Embryonic facial prominence (tissue), 1 donor: ENCODE measurements at regions not wholly inside any gene's neighbourhood (a gene's known extent, or its start where the extent isn't known, plus 50 kb on each side); places are given as distances from the start of the nearest gene placed in this dataset.

ENCODE experiments used
- DNase-seq: peaks from one replicate; pipeline ENCODE4 v3.0.0-alpha.2; 2016; ENCODE audit errors: extremely low spot score

DNA sequence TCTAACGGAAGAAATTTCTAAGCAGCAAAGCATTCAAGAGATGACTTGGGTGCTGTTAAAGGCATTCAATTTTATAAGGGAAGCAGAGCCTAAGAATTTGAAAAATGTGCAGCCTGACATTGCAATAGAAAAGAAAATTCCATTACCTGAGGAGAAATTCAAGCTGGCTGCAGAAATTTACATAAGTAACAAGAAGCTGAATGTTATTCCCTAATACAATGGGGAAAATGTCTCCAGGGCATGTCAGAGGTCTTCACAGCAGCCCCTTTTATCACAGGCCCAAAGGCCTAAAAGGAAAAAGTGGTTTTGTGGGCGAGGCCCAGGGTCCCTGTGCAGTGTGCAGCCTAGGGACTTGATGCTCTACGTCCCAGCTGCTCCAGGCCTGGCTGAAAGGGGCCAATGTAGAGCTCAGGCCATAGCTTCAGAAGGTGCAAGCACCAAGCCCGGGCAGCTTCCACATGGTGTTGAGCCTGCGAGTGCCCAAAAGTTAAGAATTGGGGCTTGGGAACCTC lies 306.7 kb downstream of the RDH14 start:
- DNase-seq: no peak

DNA sequence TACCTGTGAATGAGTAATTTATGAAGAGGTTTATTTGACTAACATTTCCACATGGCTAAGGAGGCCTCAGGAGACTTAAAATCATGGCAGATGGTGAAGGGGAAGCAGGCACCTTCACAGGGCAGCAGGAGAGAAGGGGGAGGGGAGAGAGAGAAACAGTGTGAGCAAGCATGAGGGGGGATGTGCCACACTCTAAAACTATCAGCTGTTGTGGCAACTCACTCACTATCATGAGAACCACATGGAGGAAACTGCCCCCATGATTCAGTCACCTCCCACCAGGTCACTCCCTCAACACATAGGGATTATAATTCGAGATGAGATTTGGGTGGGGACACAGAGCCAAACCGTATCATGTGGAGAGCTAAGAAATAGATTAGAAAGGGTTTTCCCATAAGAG lies 309.0 kb downstream of the RDH14 start:
- DNase-seq: no peak

DNA sequence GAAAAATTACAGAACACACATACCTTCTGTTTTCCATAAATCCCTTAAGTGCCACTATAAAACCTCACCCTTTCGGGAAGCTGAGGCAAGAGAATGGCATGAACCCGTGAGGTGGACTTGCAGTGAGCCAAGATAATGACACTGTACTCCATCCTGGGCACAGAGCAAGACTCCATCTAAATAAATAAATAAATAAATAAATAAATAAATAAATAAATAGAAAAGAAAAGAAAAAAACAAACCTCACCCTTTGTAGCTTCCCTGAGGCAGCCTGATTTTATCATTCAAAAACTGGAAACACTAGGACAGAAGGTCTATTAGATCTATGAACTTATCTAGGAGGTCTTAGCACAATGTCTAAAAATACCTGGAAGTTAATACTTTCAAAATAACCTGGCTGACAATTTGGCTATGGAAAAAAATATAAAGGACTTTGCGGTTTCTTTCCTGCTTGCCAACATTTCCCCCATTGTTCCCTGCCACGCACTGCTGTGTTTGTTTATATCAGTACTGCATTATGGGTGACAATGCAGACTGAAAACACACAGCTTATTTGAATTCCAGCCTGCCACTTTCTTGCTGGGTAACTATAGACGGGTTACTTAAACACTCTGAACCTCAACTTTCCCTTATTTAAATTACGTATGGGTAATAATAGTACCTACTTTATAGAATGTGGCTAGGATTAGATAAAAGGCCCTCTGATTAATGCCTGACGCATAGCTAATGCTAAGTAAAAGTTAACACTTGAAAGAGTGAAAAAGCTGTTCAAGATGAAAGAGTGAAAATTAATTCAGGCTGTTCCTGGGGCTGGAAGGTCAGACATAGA lies 313.0 kb downstream of the RDH14 start:
- DNase-seq: no peak

GRCh38 chr2:18245375-18245774 lies 315.1 kb downstream of the RDH14 start:
- no peak for DNase-seq

DNA sequence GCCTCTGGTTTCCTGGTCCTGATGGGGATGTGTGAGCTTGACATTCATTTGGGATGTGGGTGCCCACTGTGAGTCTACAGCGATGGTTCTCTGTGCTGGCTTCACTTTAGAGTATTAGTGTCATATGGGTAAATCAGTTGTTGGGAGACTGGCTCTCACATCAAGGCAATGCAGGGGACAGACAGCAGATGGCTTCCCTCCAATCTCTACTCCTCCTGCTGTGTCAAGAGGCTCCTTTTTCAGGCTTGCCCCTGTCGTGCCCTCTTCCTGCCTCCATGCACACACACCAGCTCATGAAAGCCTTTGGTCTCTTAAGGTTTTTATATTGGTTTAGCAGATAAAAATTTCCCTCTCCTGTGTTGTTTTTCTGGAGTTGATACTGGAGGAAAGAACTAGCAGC lies 315.6 kb downstream of the RDH14 start:
- DNase-seq: no peak

- no peak for DNase-seq
Observed at GRCh38 chr2:18243816-18244215, 316.6 kb downstream of the RDH14 start.

DNA sequence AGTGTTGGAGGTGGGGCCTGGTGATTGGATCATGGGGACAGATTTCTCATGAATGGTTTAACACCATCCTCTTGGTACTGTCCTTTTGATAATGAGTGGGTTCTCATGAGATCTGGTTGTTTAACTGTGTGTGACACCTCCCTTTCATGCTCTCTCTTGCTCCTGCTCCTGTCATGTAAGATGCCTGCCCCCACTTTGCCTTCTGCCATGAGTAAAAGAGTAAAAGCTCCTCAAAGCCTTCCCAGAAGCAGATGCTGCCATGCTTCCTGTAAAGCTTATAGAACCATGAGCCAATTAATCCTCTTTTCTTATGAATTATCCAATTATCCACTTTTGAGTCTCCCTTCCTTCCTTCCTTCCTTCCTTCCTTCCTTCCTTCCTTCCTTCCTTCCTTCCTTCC lies 317.7 kb downstream of the RDH14 start:
- no peak for DNase-seq

DNA sequence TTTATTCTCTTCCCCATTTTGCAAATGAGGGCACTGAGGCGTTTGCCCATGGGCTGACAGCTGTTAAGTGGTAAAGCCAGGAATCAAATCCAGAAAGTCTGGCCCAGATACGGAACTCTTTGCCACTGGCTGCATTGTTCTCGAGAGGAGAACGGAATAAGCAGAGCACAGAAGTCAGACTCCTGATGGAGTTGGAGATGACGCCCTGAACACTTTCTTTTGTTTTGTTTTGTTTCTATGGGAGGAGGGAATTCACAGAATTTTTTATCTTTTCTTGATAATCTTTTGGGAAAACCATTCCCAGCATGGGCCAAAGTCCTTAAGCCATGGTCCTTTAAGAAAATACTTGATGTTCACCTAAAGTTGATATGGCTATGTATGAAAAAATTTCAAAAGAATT lies 322.2 kb downstream of the RDH14 start:
- DNase-seq: no peak

- no peak for DNase-seq
Observed at GRCh38 chr2:18237298-18237697, 323.2 kb downstream of the RDH14 start.

DNA sequence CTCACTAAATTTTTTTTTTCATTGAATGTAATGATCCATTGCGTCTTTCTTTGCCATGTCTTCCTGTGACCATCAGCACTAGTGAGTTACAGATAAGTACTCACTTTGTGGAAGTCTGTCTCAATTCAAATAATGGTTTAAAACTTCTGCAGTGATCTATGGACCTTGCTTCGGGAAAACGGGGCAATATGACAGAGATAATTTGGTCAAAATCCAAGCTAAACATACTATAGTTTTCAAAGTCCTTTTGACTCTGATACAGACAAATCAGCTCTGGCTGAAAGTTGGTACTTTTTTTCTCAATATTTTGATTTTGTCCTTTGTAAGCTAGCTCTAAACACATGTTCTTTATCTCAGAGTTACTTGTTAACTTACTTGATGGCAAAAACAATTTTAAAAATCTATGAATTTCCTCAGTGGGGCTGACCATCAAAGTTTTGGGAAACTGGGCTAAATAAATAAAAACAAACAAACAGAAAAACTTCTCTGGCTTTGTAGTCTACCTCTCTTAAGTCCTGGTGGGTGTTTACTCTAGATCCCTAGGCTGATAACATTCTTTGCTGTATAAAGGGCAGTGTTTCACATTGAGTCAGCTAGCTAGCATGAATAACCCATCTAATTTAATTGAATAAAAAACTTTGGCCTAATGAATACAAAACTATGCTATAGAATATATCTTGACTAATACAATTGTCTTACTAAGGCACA lies 327.6 kb downstream of the RDH14 start:
- no peak for DNase-seq

DNA sequence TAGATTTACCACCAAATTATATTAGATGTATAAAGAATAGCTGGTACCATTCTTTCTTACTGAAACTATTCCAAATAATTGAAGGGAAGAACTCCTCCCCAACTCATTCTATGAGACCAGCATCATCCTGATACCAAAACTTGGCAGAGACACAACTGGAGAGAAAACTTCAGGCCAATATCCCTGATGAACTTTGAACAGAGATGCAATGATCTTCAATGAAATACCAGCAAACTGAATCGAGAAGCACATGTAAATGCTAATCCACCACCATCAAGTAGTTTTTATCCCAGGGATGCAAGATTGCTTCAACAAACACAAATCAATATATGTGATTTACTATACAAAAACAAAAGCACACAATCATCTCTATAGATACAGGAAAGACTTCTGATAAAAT lies 329.8 kb downstream of the RDH14 start:
- DNase-seq: no peak

GRCh38 chr2:18219676-18220075 lies 340.8 kb downstream of the RDH14 start:
- no peak for DNase-seq

- DNase-seq: no peak
Observed at GRCh38 chr2:18218160-18218933, 339.9 kb downstream of the KCNS3 start.

DNA sequence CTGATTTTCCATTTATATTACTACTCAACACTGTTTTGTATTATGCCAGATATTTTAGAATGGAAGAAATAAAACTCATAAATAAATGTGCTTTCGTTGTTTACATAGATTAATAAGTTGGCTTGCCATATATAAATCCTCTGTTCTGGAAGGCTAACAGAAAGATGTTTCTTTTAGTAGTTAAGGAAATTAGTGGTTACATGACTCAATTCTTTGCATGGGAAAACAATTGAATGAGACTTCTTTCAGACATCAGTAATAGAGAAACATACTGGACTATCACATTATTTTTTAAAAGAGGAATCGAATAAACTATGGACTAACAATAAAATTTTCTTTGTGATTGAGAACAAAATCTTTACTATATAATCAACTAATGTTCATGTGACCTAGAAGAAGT lies 336.5 kb downstream of the KCNS3 start:
- no peak for DNase-seq

- DNase-seq: no peak
Observed at GRCh38 chr2:18213986-18214385, 335.5 kb downstream of the KCNS3 start.

- DNase-seq: no peak
Observed at GRCh38 chr2:18209934-18210639, 331.6 kb downstream of the KCNS3 start.

DNA sequence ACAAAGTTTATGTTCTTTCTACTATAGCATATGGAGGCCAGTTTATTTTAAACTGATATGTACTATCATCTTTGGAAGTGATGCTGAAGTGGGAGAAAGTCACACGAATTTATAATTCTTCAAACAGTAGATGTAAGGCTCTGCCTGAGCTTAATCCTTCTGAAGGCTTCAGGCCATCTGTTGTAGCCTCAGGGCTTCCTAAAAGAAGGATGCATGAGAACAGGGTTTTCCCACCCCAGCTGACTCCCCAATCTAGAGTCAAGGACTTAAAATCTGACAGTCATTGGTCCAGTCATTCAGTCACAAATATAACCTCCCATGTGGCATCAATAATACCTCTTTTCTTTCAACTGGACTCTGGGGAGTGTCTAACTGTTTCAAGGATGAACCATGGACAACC lies 330.5 kb downstream of the KCNS3 start:
- DNase-seq: no peak

DNA sequence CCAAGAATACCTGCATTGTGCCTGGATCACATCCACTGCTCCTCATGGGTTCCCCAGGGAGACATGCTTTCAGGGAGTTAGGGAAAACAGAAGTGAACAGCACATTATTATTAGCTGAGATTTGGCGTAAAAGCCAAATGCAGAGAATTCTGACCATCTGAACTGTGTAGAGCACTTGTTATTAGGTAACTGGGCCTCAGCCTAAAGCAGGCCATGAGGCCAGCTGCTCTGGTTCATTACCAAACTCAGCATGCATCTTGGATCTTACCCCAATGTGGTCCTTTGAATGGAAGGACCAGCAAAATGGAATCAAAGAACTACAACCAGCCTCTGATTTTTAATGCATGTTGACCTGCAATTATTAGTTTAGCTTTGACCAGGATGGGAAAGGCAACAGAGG lies 322.3 kb downstream of the KCNS3 start:
- no peak for DNase-seq

DNA sequence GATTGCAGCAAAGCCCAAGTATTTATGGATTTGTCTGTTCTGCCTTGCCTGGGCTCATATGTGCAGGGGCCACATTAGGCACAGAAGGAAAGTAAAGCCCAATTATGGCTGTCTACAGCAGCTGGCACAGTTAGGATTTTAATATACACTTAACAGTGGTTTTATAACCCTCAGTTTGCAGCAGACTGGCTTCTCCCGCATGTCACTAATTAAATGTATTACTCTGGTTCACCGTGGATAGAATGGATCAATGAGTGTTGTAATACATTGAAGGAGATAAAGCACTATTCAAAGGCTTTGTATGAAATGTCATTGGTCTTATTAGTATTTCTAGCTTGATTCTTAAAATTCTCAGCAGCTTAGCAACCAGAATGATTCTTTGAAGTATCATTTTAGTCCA lies 320.2 kb downstream of the KCNS3 start:
- no peak for DNase-seq

DNA sequence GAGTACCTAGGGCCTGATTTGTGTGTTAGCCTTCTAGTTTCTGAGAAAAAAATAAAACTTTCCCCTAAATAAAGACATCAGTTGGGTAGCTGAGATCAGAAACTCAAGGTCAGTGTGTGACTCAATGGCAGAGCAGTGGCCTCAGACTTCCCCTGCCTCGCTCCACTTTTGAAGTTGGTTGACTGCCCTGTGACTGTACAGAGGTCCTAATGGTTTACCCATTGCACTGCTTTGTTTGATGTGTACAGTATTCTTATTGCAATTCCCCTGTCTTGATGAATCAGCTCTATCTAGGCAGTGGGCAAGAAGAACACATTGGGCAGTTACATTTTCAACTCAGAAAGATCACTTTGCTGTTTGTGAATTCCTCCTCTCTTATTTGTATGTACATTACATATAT lies 315.7 kb downstream of the KCNS3 start:
- DNase-seq: no peak

DNA sequence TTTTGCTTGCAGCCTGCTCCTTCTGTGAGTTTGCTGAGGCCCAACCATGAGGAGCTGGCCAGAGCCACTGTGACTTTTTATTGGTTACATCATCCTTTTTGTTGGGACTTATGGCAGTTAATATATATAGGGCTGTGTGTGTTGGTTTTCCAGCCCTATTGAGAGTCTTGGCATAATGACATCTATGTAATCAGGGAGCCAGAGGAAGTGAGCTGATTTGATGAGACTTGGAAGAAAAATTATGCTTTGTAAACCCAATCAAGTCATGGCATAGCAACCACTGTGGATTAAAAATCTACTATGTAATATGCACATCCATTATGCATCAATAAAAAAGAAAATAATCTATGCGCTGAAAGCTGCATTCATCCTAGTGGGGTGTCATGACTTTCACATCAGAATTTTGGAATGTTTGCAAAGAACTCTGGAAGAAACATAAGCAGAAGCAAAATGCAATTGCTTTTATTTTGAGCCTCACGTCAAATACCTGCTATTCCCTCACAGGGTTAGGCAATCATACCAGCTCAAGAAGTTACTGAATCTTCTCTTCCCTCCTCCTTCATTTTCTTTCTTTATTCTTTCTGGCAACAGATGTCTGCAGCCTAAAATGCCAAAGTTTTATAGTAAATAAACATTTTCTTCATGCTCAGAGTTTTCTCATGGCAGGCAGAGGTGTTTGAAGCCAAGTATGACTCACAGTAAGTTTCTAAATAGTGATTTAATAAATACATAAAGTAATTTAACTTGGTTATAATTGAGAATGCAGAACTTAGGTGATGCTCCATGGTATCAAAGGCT lies 308.5 kb downstream of the KCNS3 start:
- DNase-seq: no peak
